ENCODE measurements at regions not wholly inside any gene's neighbourhood (a gene's known extent, or its start where the extent isn't known, plus 50 kb on each side); places are given as distances from the start of the nearest gene placed in this dataset.

DNA sequence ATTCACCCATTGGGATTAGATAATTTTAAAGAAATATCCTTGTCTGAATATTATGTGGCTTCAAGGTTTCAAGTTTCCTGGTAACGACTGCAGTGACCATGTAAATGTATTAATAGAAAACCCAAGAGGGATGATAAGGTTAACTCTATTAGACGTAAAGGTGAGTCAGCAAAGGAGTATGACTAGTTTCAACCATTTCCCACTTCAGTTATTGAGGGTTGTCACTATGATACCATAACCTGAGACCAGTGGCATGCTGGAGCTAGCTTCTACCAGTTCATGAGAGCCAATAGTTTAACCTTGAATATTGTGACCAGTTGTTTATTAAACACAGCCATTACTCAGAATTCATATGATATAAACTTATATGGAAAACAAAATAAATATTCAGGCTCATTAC is 270.1 kb downstream of the TMA16 start:
- H3K9me3 ChIP-seq (ENCODE audit: low read length), result no peaks in the 10 kb centered on the region
- no peaks in the 10 kb centered on the region for H3K4me1 ChIP-seq (ENCODE audit: insufficient read depth, low read length)
- no peak overlapping the region for H3K4me3 ChIP-seq (ENCODE audit: low read length)
- no peak overlapping the region for H2AFZ ChIP-seq (ENCODE audit: low read depth, low read length)
- H3K27me3 ChIP-seq (ENCODE audit: insufficient read depth, low read length), result no peaks in the 10 kb centered on the region
- H3K36me3 ChIP-seq (ENCODE audit: insufficient read depth, low read length), result no peaks in the 10 kb centered on the region

DNA sequence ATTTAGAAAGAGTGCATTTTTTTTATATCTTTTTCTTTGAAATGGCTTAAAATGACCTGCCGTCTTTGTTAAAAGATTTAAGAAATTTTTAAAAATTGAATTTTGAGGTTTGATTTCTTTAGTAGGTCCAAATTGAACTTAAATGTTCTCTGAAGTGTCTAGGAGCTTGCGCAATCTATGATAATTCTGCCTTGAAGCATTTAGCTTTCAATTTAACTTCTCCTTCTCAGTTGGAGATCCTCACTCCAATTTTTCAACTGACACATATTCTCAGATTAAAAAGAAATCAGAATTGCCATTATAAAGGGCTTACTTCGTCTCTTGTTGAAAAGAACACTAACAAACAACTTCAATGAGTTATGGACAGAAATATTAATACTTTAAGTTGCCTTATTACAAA is 273.5 kb downstream of the TMA16 start:
- Histone ChIP-seq H3K36me3 (ENCODE audit: insufficient read depth, low read length) (no peaks in the 10 kb centered on the region), H3K4me3 (ENCODE audit: low read length) (no peak overlapping the region), H2AFZ (ENCODE audit: low read depth, low read length) (no peak overlapping the region), H3K9me3 (ENCODE audit: low read length) (no peaks in the 10 kb centered on the region), H3K4me1 (ENCODE audit: insufficient read depth, low read length) (no peaks in the 10 kb centered on the region), H3K27me3 (ENCODE audit: insufficient read depth, low read length) (no peaks in the 10 kb centered on the region)

DNA sequence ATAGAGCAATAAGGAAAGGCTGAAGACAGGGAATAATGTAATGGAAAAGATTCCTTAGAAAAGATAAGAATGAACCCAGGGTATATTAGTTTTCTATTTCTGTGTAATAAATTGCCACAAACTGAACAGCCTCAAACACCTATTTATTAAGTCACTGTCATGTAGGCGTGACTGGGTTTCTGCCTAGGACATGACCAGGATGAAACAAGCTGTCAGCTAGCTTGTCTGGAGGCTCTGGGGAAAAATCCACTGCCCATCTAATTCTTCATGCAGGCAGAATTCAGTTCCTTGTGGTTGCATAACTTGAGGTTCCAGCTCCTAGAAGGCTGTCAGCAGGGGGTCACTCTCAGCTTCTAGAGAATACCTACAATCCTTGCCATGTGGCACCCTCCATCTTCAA is 277.7 kb downstream of the TMA16 start:
- Histone ChIP-seq H3K9me3 (ENCODE audit: low read length) (no peaks in the 10 kb centered on the region), H3K4me3 (ENCODE audit: low read length) (no peak overlapping the region), H3K4me1 (ENCODE audit: insufficient read depth, low read length) (no peaks in the 10 kb centered on the region), H2AFZ (ENCODE audit: low read depth, low read length) (no peak overlapping the region), H3K27me3 (ENCODE audit: insufficient read depth, low read length) (no peaks in the 10 kb centered on the region), H3K36me3 (ENCODE audit: insufficient read depth, low read length) (no peaks in the 10 kb centered on the region)

DNA sequence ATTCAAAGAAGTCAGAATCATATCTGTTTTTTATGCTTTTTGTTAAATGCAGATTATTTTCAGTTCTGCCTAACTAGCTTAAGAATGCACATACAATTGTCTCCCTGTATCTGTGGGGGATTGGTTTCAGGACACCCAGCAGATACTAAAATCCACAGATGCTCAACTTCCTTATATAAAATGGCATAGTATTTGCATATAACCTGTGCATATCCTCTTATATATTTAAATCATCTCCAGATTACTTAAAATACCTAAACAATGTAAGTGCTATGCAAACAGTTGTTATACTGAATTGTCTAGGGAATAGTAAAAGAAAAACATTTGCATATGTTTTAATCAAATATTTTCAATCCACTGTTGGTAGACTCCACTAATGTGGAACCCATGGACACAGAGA is 279.4 kb downstream of the TMA16 start:
- Histone ChIP-seq H3K4me1 (ENCODE audit: insufficient read depth, low read length) (no peaks in the 10 kb centered on the region), H3K27me3 (ENCODE audit: insufficient read depth, low read length) (no peaks in the 10 kb centered on the region), H2AFZ (ENCODE audit: low read depth, low read length) (no peak overlapping the region), H3K4me3 (ENCODE audit: low read length) (no peak overlapping the region), H3K9me3 (ENCODE audit: low read length) (no peaks in the 10 kb centered on the region), H3K36me3 (ENCODE audit: insufficient read depth, low read length) (no peaks in the 10 kb centered on the region)

DNA sequence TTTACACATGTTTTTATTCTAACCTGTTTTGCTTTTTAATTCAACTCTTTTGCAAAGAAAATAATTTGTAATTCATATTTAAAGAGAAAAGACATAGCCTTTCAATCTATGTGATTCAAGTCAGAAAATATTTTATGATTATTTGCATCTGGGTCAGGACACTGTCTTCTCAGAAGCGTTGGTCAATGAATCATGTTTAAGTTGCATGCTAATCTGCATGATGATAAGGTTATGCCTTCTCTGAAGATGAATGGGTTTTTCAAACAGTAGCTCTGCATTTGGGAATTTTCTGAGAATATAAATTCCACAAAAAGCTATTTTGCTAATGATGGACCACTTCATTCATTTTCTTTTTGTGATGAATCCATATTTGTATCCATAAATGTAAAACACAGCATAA is 282.5 kb downstream of the TMA16 start:
- Histone ChIP-seq H3K4me1 (ENCODE audit: insufficient read depth, low read length) (no peaks in the 10 kb centered on the region), H3K36me3 (ENCODE audit: insufficient read depth, low read length) (no peaks in the 10 kb centered on the region), H3K27me3 (ENCODE audit: insufficient read depth, low read length) (no peaks in the 10 kb centered on the region), H2AFZ (ENCODE audit: low read depth, low read length) (no peak overlapping the region), H3K9me3 (ENCODE audit: low read length) (no peaks in the 10 kb centered on the region), H3K4me3 (ENCODE audit: low read length) (no peak overlapping the region)

DNA sequence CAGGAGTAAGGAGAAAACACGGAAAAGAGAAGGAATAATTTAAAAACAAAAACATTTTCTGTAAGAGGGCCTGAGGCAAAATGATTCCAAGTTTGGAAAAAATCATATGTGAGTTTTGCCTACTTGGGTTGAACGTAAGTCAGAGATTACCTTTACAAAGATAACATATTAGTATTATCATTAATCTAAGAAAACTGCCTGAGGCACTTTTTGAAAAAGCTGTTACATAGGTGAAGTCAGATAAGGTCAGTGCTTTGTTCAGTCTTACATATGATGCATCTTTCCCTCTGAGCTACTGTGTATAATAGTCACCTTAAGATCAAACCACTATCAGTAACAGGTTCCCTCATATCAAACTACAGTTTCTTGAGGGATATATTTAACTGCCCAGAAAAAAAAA is 287.2 kb downstream of the TMA16 start:
- H3K36me3 ChIP-seq (ENCODE audit: insufficient read depth, low read length), result no peaks in the 10 kb centered on the region
- no peaks in the 10 kb centered on the region for H3K4me1 ChIP-seq (ENCODE audit: insufficient read depth, low read length)
- no peaks in the 10 kb centered on the region for H3K27me3 ChIP-seq (ENCODE audit: insufficient read depth, low read length)
- no peak overlapping the region for H3K4me3 ChIP-seq (ENCODE audit: low read length)
- no peak overlapping the region for H2AFZ ChIP-seq (ENCODE audit: low read depth, low read length)
- H3K9me3 ChIP-seq (ENCODE audit: low read length), result no peaks in the 10 kb centered on the region

DNA sequence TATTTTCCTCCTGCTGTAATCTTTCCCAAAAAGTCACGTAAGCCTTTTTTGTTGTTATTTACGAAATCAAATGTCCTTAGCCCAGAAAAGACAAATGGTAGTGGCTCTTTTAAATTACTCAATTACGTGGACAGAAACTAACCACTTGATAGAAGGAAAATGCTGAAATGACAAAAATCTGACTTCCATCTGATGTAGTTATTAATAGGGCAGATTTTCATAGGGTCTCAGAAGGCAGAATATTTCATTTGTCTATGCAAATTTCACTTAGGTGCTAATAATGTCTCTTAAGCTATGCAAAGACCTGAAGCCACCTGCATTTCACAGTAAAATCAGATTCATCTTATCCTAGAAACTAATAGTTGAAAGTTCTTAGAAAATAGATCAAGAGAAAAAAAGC is 295.7 kb downstream of the TMA16 start:
- H3K9me3 ChIP-seq (ENCODE audit: low read length), result no peaks in the 10 kb centered on the region

DNA sequence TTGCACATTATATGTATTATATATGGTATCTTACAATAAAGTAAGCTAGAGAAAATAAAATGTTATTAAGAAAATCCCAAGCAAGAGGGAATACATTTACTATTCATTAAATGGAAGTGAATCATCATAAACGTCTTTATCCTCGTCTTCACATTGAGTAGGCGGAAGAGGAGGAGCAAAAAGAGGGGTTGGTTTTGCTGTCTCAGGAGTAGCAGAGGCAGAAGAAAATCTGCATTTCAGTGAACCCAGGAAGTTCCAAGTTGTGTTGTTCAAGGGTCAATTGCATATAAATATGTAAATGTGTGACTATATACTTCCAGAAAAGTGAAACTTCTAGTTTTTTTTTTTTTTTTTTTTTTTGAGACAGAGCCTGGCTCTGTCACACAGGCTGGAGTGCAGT is 301.4 kb downstream of the TMA16 start:
- no peaks in the 10 kb centered on the region for H3K4me1 ChIP-seq (ENCODE audit: insufficient read depth, low read length)
- no peaks in the 10 kb centered on the region for H3K27me3 ChIP-seq (ENCODE audit: insufficient read depth, low read length)
- no peaks in the 10 kb centered on the region for H3K36me3 ChIP-seq (ENCODE audit: insufficient read depth, low read length)
- H2AFZ ChIP-seq (ENCODE audit: low read depth, low read length), result no peak overlapping the region
- no peak overlapping the region for H3K4me3 ChIP-seq (ENCODE audit: low read length)
- no peaks in the 10 kb centered on the region for H3K9me3 ChIP-seq (ENCODE audit: low read length)

More for the DNA sequence above, 295.7 kb downstream of the TMA16 start:
- Histone ChIP-seq H3K36me3 (ENCODE audit: insufficient read depth, low read length) (no peaks in the 10 kb centered on the region), H3K27me3 (ENCODE audit: insufficient read depth, low read length) (no peaks in the 10 kb centered on the region), H3K4me3 (ENCODE audit: low read length) (no peak overlapping the region), H2AFZ (ENCODE audit: low read depth, low read length) (no peak overlapping the region), H3K4me1 (ENCODE audit: insufficient read depth, low read length) (no peaks in the 10 kb centered on the region)

DNA sequence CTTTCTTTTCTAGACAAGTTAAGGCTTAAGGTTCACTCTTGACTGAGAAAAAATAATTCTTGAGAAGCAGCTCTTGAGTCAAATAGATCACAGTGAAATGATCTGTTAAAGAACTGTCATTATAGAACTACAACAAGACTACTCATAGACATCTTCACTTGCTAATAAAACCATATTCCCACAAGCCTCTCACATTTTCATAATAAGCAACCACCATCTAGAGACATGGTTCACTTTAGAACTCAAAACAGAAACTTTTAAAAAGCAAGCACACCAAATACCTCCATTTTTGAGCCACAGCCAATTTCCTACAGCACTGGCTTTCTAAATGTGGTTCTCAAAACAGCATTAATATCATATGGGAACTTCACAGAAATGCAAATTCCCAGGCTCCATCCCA is 309.5 kb downstream of the TMA16 start:
- no peak overlapping the region for H3K4me3 ChIP-seq (ENCODE audit: low read length)
- H3K27me3 ChIP-seq (ENCODE audit: insufficient read depth, low read length), result no peaks in the 10 kb centered on the region
- H3K4me1 ChIP-seq (ENCODE audit: insufficient read depth, low read length), result no peaks in the 10 kb centered on the region
- H3K36me3 ChIP-seq (ENCODE audit: insufficient read depth, low read length), result no peaks in the 10 kb centered on the region
- H2AFZ ChIP-seq (ENCODE audit: low read depth, low read length), result no peak overlapping the region
- H3K9me3 ChIP-seq (ENCODE audit: low read length), result no peaks in the 10 kb centered on the region

DNA sequence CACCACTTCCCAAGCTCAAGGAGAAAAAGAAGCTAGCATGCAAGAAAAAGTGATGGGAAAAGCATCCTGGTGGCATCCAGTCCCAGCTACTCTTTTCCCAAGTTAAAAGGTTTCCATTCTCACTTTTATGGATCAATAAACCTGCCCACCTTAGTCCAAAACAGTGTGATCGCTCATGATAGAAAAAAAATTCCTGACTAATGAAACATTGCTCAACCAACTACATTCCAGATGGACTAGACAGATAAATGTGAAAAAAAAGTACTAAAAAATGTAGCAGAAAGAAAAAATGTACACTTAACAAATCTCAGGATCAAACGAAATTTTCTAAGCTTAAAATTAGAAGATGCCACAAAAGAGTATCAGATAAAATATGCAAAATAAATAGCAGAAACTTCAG is 312.2 kb downstream of the TMA16 start:
- Histone ChIP-seq H3K36me3 (ENCODE audit: insufficient read depth, low read length) (no peaks in the 10 kb centered on the region), H3K4me1 (ENCODE audit: insufficient read depth, low read length) (no peaks in the 10 kb centered on the region), H2AFZ (ENCODE audit: low read depth, low read length) (no peak overlapping the region), H3K9me3 (ENCODE audit: low read length) (no peaks in the 10 kb centered on the region), H3K4me3 (ENCODE audit: low read length) (no peak overlapping the region), H3K27me3 (ENCODE audit: insufficient read depth, low read length) (no peaks in the 10 kb centered on the region)

DNA sequence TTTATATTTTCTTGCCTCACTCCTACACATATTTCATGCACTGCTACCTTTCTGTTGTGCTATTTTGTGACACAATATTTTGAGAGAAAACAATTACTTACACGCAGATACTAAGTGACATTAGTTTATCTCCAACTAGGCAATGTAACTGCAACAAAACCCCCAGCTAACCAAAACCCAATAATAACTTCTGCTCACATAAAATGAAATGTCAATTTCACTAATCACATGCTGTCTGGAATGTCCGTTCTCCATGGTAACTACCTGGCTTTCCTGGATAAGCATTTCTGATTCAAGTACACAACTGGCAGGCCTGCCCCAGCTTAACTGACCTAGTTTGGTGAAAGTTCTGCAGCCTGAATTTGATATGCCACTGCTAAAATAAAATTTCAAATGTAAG is 313.5 kb downstream of the TMA16 start:
- Histone ChIP-seq H3K4me1 (ENCODE audit: insufficient read depth, low read length) (no peaks in the 10 kb centered on the region), H3K27me3 (ENCODE audit: insufficient read depth, low read length) (no peaks in the 10 kb centered on the region), H3K9me3 (ENCODE audit: low read length) (no peaks in the 10 kb centered on the region), H3K36me3 (ENCODE audit: insufficient read depth, low read length) (no peaks in the 10 kb centered on the region), H3K4me3 (ENCODE audit: low read length) (no peak overlapping the region), H2AFZ (ENCODE audit: low read depth, low read length) (no peak overlapping the region)

DNA sequence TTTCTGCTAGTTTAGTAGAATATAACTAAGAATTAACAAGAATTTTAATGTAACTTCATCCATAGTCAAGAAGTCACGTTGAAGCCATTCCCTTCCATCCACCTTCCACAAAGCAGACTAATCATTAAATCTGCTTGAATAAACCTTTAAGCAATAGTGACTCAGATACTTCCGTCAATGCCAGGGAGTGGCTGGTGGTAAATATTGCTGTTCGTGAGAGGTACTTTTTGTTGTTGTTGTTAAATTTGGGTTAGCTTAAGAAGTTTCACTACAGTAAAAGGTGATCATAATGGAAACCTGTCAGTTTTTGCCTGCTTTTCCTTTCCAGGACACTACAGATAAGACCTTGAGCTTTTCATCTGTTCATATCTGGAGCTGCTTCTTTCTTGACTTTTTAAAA is 316.3 kb downstream of the TMA16 start:
- no peak overlapping the region for H2AFZ ChIP-seq (ENCODE audit: low read depth, low read length)
- no peaks in the 10 kb centered on the region for H3K27me3 ChIP-seq (ENCODE audit: insufficient read depth, low read length)
- no peaks in the 10 kb centered on the region for H3K36me3 ChIP-seq (ENCODE audit: insufficient read depth, low read length)
- H3K4me3 ChIP-seq (ENCODE audit: low read length), result no peak overlapping the region
- no peaks in the 10 kb centered on the region for H3K4me1 ChIP-seq (ENCODE audit: insufficient read depth, low read length)
- no peaks in the 10 kb centered on the region for H3K9me3 ChIP-seq (ENCODE audit: low read length)

DNA sequence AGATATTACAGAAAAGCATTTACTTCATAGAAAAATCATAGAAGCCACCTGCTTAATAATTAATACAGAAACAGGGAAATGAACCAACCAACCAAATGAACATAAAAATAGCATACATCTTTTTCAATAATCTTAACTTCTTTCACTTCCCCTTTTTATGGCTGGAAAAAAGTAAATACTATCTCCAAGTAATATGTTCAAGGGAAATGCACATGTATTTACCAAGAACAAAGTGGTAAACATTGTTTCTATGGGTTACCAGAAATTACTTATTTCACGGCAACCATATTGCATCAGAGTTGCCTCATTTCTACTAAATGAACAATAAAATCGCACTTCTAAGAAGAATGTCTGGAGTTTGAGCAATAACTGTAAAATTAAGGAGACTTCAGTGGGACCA is 321.3 kb downstream of the TMA16 start:
- H3K4me1 ChIP-seq (ENCODE audit: insufficient read depth, low read length), result no peaks in the 10 kb centered on the region
- no peaks in the 10 kb centered on the region for H3K36me3 ChIP-seq (ENCODE audit: insufficient read depth, low read length)
- H2AFZ ChIP-seq (ENCODE audit: low read depth, low read length), result no peak overlapping the region
- H3K4me3 ChIP-seq (ENCODE audit: low read length), result no peak overlapping the region
- H3K27me3 ChIP-seq (ENCODE audit: insufficient read depth, low read length), result no peaks in the 10 kb centered on the region
- H3K9me3 ChIP-seq (ENCODE audit: low read length), result no peaks in the 10 kb centered on the region

DNA sequence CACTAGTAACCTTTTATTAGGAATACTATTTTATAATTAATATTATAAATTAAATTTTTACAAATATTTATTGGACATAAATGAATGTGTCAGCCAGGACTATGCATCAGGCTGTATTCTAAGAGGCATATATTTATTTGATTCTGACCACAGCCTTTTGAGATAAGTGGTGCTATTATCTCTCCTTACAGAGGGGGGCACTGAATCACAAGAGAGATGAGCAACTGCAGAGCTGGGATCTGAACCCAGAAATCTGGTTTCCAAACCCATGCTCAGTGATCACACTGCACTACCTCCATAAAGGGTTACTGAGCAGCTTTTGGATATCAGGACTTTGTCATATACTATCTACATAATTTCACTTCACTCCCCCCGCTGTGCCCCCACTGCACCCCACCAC is 322.0 kb downstream of the TMA16 start:
- Histone ChIP-seq H3K27me3 (ENCODE audit: insufficient read depth, low read length) (no peaks in the 10 kb centered on the region), H3K4me1 (ENCODE audit: insufficient read depth, low read length) (no peaks in the 10 kb centered on the region), H2AFZ (ENCODE audit: low read depth, low read length) (no peak overlapping the region), H3K4me3 (ENCODE audit: low read length) (no peak overlapping the region), H3K36me3 (ENCODE audit: insufficient read depth, low read length) (no peaks in the 10 kb centered on the region), H3K9me3 (ENCODE audit: low read length) (no peaks in the 10 kb centered on the region)
